Gastrocnemius medialis (tissue), 4 donors: ENCODE measurements at regions not wholly inside any gene's neighbourhood (a gene's known extent, or its start where the extent isn't known, plus 50 kb on each side); places are given as distances from the start of the nearest gene placed in this dataset.

Experiments
- ATAC-seq, 2 donors: fragments of 150-250 bp; one replicate each; pipeline ENCODE4 v1.9.1; 2016
- DNase-seq, 2 donors: peaks; one replicate each; pipeline ENCODE4 v3.0.0-alpha.2; 2019
- H3K27ac ChIP-seq, 4 donors: fragments of 200-600 bp; sonication (generic); 1 replicate in 1 of 4; 2 replicates in 3 of 4; pipeline ENCODE4 v1.5.1; 2016 to 2018; ENCODE audit warnings: mild to moderate bottlenecking in 2 of 4, moderate library complexity in 1 of 4
- H3K27me3 ChIP-seq, 3 donors: fragments of 200-600 bp; sonication (generic) in 2 of 3; 1 replicate in 1 of 3; 2 replicates in 2 of 3; pipeline versions ENCODE4 v1.5.1 to v1.6.0; 2016 to 2019; ENCODE audit warnings: mild to moderate bottlenecking in 1 of 3, moderate library complexity in 1 of 3
- H3K36me3 ChIP-seq, 2 donors: fragments of 200-600 bp; sonication (generic) in 1 of 2; one replicate each; pipeline ENCODE4 v1.5.1; 2017 to 2018
- H3K4me1 ChIP-seq, 2 donors: fragments of 200-600 bp; sonication (generic) in 1 of 2; one replicate each; pipeline ENCODE4 v1.5.1; 2016 to 2017; ENCODE audit warnings: mild to moderate bottlenecking in 2 of 2
- H3K4me3 ChIP-seq, 4 donors: fragments of 200-600 bp; sonication (generic) in 3 of 4; 1 replicate in 1 of 4; 2 replicates in 3 of 4; pipeline ENCODE4 v1.5.1; 2016 to 2019; ENCODE audit warnings: mild to moderate bottlenecking in 2 of 4
- H3K9me3 ChIP-seq, 3 donors: fragments of 200-600 bp; sonication (generic) in 2 of 3; 1 replicate in 1 of 3; 2 replicates in 2 of 3; pipeline ENCODE4 v1.5.1; 2016 to 2019
- POLR2A ChIP-seq, 2 donors: fragments of 450-650 bp; IDR thresholded peaks; one replicate each; pipeline ENCODE4 v1.6.1; 2017; ENCODE audit warnings: antibody characterized with exemption in 2 of 2, mild to moderate bottlenecking in 2 of 2, moderate library complexity in 2 of 2
- in situ Hi-C, 4 donors: fragments of 200-750 bp; cut with MboI; loops; one replicate each; pipeline versions ENCODE4 v1.15.0 to v1.8.0; 2017; ENCODE audit warnings: low sequenced_read_pairs in 4 of 4
- intact Hi-C: fragments of 100-400 bp; cut with DNase I; formaldehyde crosslinking; loops from one replicate; pipeline ENCODE4 v1.15.1; 2023; ENCODE audit warnings: low total_unique reads
- TF ChIP-seq, protein P1 (sequence below), 5 experiments: fragments of 450-650 bp in 3 of 5; fragments of 200-600 bp in 2 of 5; sonication (generic) in 2 of 5; IDR thresholded peaks in 4 of 5; conservative IDR thresholded peaks in 1 of 5; 1 replicate in 4 of 5; 2 replicates in 1 of 5; pipeline ENCODE4 v1.5.1; 2016 to 2019; ENCODE audit warnings: antibody characterized with exemption in 5 of 5, mild to moderate bottlenecking in 3 of 5, moderate library complexity in 3 of 5

DNA sequence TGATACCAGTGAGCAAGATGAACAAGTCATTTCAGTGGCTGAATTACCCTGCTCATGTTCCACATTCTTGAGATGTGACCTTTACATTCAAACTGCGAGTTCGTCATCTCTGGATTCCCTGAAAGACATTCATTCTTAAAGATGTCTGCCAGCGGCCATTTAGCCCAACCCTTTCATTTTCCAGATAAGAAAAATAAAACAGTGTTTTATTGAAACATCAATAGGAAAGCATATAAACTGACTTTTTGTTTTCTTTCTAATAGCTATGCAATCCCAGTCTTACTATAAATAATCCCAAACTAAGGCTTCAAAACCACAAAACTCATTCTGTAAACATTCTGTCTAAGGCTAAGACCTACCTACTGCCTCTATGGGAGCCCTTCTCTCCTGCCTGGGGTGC is 134.0 kb downstream of the SAMD5 start:
- in situ Hi-C loops (no loop called here), intact Hi-C loops (no loop called here)
- TF ChIP-seq POLR2A (IDR thresholded peaks at IDR 0.05), result no peak
- TF ChIP-seq, protein P1, sequence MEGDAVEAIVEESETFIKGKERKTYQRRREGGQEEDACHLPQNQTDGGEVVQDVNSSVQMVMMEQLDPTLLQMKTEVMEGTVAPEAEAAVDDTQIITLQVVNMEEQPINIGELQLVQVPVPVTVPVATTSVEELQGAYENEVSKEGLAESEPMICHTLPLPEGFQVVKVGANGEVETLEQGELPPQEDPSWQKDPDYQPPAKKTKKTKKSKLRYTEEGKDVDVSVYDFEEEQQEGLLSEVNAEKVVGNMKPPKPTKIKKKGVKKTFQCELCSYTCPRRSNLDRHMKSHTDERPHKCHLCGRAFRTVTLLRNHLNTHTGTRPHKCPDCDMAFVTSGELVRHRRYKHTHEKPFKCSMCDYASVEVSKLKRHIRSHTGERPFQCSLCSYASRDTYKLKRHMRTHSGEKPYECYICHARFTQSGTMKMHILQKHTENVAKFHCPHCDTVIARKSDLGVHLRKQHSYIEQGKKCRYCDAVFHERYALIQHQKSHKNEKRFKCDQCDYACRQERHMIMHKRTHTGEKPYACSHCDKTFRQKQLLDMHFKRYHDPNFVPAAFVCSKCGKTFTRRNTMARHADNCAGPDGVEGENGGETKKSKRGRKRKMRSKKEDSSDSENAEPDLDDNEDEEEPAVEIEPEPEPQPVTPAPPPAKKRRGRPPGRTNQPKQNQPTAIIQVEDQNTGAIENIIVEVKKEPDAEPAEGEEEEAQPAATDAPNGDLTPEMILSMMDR (IDR thresholded peaks at IDR 0.05 in 4 of 5, conservative IDR thresholded peaks at IDR 0.05 in 1 of 5), result no peak

DNA sequence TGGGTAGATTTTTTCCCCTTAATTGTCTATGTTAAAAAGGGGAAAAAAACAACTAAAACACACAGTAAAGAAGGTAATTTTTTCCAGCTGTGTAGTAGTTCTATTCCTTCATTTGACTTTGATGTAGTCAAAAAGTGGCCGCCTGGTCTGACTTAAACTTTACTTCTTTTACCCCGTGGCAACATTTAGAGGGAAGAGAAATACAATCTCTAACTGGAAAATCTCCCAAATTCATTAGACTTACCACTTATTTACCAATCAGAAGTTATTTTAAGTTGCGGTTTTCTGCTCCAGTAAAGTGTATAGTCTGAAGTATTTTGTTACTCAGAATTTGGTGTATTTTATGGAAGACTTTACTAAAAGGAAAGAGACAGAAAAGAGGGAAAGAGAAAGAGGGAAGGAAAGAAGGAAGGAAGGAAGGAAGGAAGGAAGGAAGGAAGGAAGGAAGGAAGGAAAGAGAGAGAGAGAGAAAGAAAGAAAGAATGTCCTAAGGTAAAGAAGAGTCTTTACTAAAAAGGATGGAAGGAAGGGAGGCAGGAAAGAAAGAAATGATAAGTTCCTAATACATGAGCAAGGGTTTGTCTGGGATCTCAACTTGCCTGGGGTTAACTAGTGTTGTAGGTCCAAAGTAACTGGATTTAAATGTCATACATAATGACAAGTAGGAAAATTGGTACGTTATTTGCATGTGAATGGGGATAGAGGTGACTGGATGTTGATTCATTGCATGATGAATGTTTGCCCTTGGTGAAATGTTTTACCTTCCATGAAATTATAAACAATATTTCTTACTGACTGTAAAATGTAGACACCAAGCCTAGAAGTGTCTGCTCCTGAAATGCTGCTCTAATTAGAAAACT is 135.1 kb downstream of the SAMD5 start:
- in situ Hi-C loops, result no loop called here
- H3K4me3 ChIP-seq, result no peak overlapping the region
- intact Hi-C loops, result no loop called here

More for the DNA sequence above, 134.0 kb downstream of the SAMD5 start:
- Histone ChIP-seq H3K9me3 (no peaks in the 10 kb centered on the region), H3K27me3 (no peaks in the 10 kb centered on the region), H3K36me3 (no peaks in the 10 kb centered on the region), H3K4me1 (no peaks in the 10 kb centered on the region), H3K27ac (no peak overlapping the region), H3K4me3 (no peak overlapping the region)
- DNase-seq, result no peak
- no peak for ATAC-seq

DNA sequence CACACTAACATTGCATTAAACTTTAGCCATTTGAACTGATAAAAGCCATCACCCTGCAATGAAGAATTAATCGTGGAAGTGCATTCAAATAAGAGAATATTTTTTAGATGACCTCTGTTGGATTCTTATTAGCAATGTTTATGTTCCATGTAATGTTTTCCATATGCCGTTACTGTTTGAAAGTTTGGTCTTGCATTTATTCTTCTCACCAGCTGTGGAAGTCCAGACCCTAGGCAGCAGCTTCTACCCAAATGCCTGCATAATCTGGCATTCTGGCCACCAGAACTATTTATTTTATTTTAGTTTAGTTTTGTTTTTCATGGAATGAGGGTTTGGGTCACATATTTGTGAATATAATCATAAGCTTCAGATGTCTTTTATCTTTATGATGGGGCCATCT is 140.4 kb downstream of the SAMD5 start:
- Histone ChIP-seq H3K27ac (no peak overlapping the region), H3K36me3 (no peaks in the 10 kb centered on the region), H3K9me3 (no peaks in the 10 kb centered on the region), H3K4me3 (no peak overlapping the region), H3K4me1 (no peaks in the 10 kb centered on the region), H3K27me3 (no peaks in the 10 kb centered on the region)
- DNase-seq, result no peak
- TF ChIP-seq, protein P1 (IDR thresholded peaks at IDR 0.05 in 4 of 5, conservative IDR thresholded peaks at IDR 0.05 in 1 of 5), result no peak
- no peak for TF ChIP-seq POLR2A (IDR thresholded peaks at IDR 0.05)
- intact Hi-C loops (no loop called here), in situ Hi-C loops (no loop called here)
- ATAC-seq, result no peak

More for the DNA sequence above, 135.1 kb downstream of the SAMD5 start:
- ATAC-seq (no peak), DNase-seq (no peak)
- Histone ChIP-seq H3K36me3 (no peaks in the 10 kb centered on the region), H3K27me3 (no peaks in the 10 kb centered on the region), H3K4me1 (no peaks in the 10 kb centered on the region), H3K9me3 (no peaks in the 10 kb centered on the region), H3K27ac (no peak overlapping the region)
- no peak for TF ChIP-seq POLR2A (IDR thresholded peaks at IDR 0.05)
- TF ChIP-seq, protein P1 (IDR thresholded peaks at IDR 0.05 in 4 of 5, conservative IDR thresholded peaks at IDR 0.05 in 1 of 5), result no peak

GRCh38 chr6:147651249-147652063 is 143.0 kb downstream of the SAMD5 start:
- peak in 1 of 2 donors; percentile 11 for DNase-seq
- no peak for TF ChIP-seq POLR2A (IDR thresholded peaks at IDR 0.05)
- TF ChIP-seq, protein P1 (IDR thresholded peaks at IDR 0.05 in 4 of 5, conservative IDR thresholded peaks at IDR 0.05 in 1 of 5), result no peak
- H3K27ac ChIP-seq, result no peak overlapping the region
- no peaks in the 10 kb centered on the region for H3K36me3 ChIP-seq
- no peaks in the 10 kb centered on the region for H3K27me3 ChIP-seq
- in situ Hi-C loops, result no loop called here
- no peak overlapping the region for H3K4me3 ChIP-seq
- intact Hi-C loops, result loop anchor here (2.0 kb wide), 1 partner anchor 143 kb away; the partner anchor contains the start of gene SAMD5
- ATAC-seq, result peak; percentile 30 to 39
- H3K9me3 ChIP-seq, result no peaks in the 10 kb centered on the region
- no peaks in the 10 kb centered on the region for H3K4me1 ChIP-seq
